ENCODE measurements at regions not wholly inside any gene's neighbourhood (a gene's known extent, or its start where the extent isn't known, plus 50 kb on each side); places are given as distances from the start of the nearest gene placed in this dataset.
"Not testable (repeated sequence)": the region's sequence is repeated elsewhere in the genome, so short reads cannot be mapped to it uniquely, and the experiment has no call there.

- no peak for DNase-seq (ENCODE audit: low read depth in 3 of 3)
Observed at GRCh38 chr2:16200554-16201193, 260.3 kb downstream of the MYCN start.

GRCh38 chr2:16199882-16200553 lies 259.7 kb downstream of the MYCN start:
- no peak for DNase-seq (ENCODE audit: low read depth in 3 of 3)

GRCh38 chr2:16199241-16199640 lies 258.9 kb downstream of the MYCN start:
- DNase-seq (ENCODE audit: low read depth in 3 of 3): not testable (repeated sequence)

- no peak for DNase-seq (ENCODE audit: low read depth in 3 of 3)
Observed at GRCh38 chr2:16198166-16198912, 258.0 kb downstream of the MYCN start.

- DNase-seq (ENCODE audit: low read depth in 3 of 3): no peak
Observed at GRCh38 chr2:16197504-16198147, 257.3 kb downstream of the MYCN start.

GRCh38 chr2:16196687-16197503 lies 256.5 kb downstream of the MYCN start:
- DNase-seq (ENCODE audit: low read depth in 3 of 3): no peak

GRCh38 chr2:16195681-16196070 lies 255.3 kb downstream of the MYCN start:
- DNase-seq (ENCODE audit: low read depth in 3 of 3): no peak

GRCh38 chr2:16194931-16195680 lies 254.8 kb downstream of the MYCN start:
- no peak for DNase-seq (ENCODE audit: low read depth in 3 of 3)

GRCh38 chr2:16194530-16194929 lies 254.2 kb downstream of the MYCN start:
- no peak for DNase-seq (ENCODE audit: low read depth in 3 of 3)

- no peak for DNase-seq (ENCODE audit: low read depth in 3 of 3)
Observed at GRCh38 chr2:16194096-16194390, 253.7 kb downstream of the MYCN start.

- no peak for DNase-seq (ENCODE audit: low read depth in 3 of 3)
Observed at GRCh38 chr2:16192416-16193216, 252.3 kb downstream of the MYCN start.

- no peak for DNase-seq (ENCODE audit: low read depth in 3 of 3)
Observed at GRCh38 chr2:16191431-16192200, 251.3 kb downstream of the MYCN start.

GRCh38 chr2:16190446-16191270 lies 250.3 kb downstream of the MYCN start:
- DNase-seq (ENCODE audit: low read depth in 3 of 3): no peak

- DNase-seq (ENCODE audit: low read depth in 3 of 3): no peak
Observed at GRCh38 chr2:16189836-16190160, 249.4 kb downstream of the MYCN start.

- no peak for DNase-seq (ENCODE audit: low read depth in 3 of 3)
Observed at GRCh38 chr2:16189029-16189835, 248.9 kb downstream of the MYCN start.

GRCh38 chr2:16188261-16188890 lies 248.0 kb downstream of the MYCN start:
- DNase-seq (ENCODE audit: low read depth in 3 of 3): no peak

- no peak for DNase-seq (ENCODE audit: low read depth in 3 of 3)
Observed at GRCh38 chr2:16187482-16187817, 247.1 kb downstream of the MYCN start.
